GM23338 (cell line): ENCODE measurements at regions not wholly inside any gene's neighbourhood (a gene's known extent, or its start where the extent isn't known, plus 50 kb on each side); places are given as distances from the start of the nearest gene placed in this dataset.

Experiments used
- ATAC-seq: fragments of 200-7000 bp; cut with Tn5 transposase; 3 replicates; pipeline ENCODE4 v1.9.1; 2020
- DNase-seq: peaks from one replicate; pipeline ENCODE4 v3.0.0-alpha.2; 2015; ENCODE audit warnings: low spot score
- H2AFZ ChIP-seq: fragments of 200-600 bp; sonication (generic); 2 replicates; pipeline ENCODE4 v1.8.0; 2016; ENCODE audit warnings: antibody characterized with exemption, mild to moderate bottlenecking, moderate library complexity
- H3F3A ChIP-seq: fragments of 200-600 bp; sonication (generic); replicated peaks from 2 replicates; pipeline ENCODE4 v1.8.0; 2017; ENCODE audit warnings: antibody characterized with exemption, mixed run types, low read depth
- H3K27ac ChIP-seq: fragments of 200-600 bp; sonication (generic); 2 replicates; pipeline ENCODE4 v1.6.1; 2016; ENCODE audit warnings: low read depth
- H3K27me3 ChIP-seq: fragments of 200-600 bp; sonication (generic); 2 replicates; pipeline ENCODE4 v1.8.0; 2016; ENCODE audit warnings: mild to moderate bottlenecking, mixed run types, moderate library complexity; ENCODE audit not compliant: insufficient read depth
- H3K36me3 ChIP-seq: fragments of 200-600 bp; sonication (generic); 2 replicates; pipeline ENCODE4 v1.8.0; 2016; ENCODE audit warnings: mild to moderate bottlenecking; ENCODE audit not compliant: insufficient read depth
- H3K4me1 ChIP-seq: fragments of 200-600 bp; sonication (generic); 2 replicates; pipeline ENCODE4 v1.8.0; 2016; ENCODE audit warnings: mild to moderate bottlenecking, moderate library complexity; ENCODE audit not compliant: insufficient read depth
- H3K4me2 ChIP-seq: fragments of 200-600 bp; sonication (generic); 2 replicates; pipeline ENCODE4 v1.7.1; 2017; ENCODE audit warnings: mixed run types
- H3K4me3 ChIP-seq: fragments of 200-600 bp; sonication (generic); 2 replicates; pipeline ENCODE4 v1.6.1; 2016; ENCODE audit warnings: mixed run types
- H3K79me2 ChIP-seq: fragments of 200-600 bp; sonication (generic); replicated peaks from 2 replicates; pipeline ENCODE4 v1.8.0; 2017; ENCODE audit warnings: mild to moderate bottlenecking; ENCODE audit not compliant: insufficient read depth
- H3K9me2 ChIP-seq: fragments of 200-600 bp; sonication (generic); 2 replicates; pipeline ENCODE4 v1.8.0; 2017; ENCODE audit not compliant: insufficient read depth
- H4K20me1 ChIP-seq: fragments of 200-600 bp; sonication (generic); replicated peaks from 2 replicates; pipeline ENCODE4 v1.8.0; 2017; ENCODE audit warnings: mild to moderate bottlenecking; ENCODE audit not compliant: insufficient read depth
- H3K27ac Mint-ChIP-seq: 2 replicates; pipeline ENCODE4 v1.8.0; 2020; ENCODE audit warnings: inconsistent platforms, mild to moderate bottlenecking, moderate library complexity, mixed read lengths
- H3K27me3 Mint-ChIP-seq: 3 replicates; pipeline ENCODE4 v1.8.0; 2022; ENCODE audit warnings: low read depth, mild to moderate bottlenecking, moderate library complexity, mixed read lengths, inconsistent platforms; ENCODE audit not compliant: insufficient read depth, poor library complexity
- H3K36me3 Mint-ChIP-seq: 3 replicates; pipeline ENCODE4 v1.8.0; 2021; ENCODE audit warnings: low read depth, mild to moderate bottlenecking, inconsistent platforms, moderate library complexity, mixed read lengths
- H3K4me1 Mint-ChIP-seq: 3 replicates; pipeline ENCODE4 v1.8.0; 2020; ENCODE audit warnings: mild to moderate bottlenecking, inconsistent platforms, mixed read lengths
- H3K4me3 Mint-ChIP-seq: 3 replicates; pipeline ENCODE4 v1.8.0; 2021; ENCODE audit warnings: moderate library complexity, mild to moderate bottlenecking, inconsistent platforms, mixed read lengths
- H3K9me3 Mint-ChIP-seq: 3 replicates; pipeline ENCODE4 v1.8.0; 2020; ENCODE audit warnings: moderate library complexity, mild to moderate bottlenecking, inconsistent platforms, mixed read lengths
- CREB1 ChIP-seq: fragments of 250-450 bp; sonication (Bioruptor Pico); IDR thresholded peaks from 2 replicates; pipeline ENCODE4 v1.5.0; 2020; ENCODE audit warnings: low read depth, mild to moderate bottlenecking, moderate library complexity
- CTCF ChIP-seq, 2 experiments: fragments of 200-600 bp in 1 of 2; sonication (generic) in 1 of 2; conservative IDR thresholded peaks; 2 replicates each; pipeline versions ENCODE4 v1.5.1 to v1.6.1; 2016 to 2017; ENCODE audit warnings: antibody characterized with exemption in 2 of 2, low read depth in 2 of 2, mild to moderate bottlenecking in 2 of 2, moderate library complexity in 1 of 2
- EZH2 ChIP-seq: fragments of 200-600 bp; sonication (generic); IDR thresholded peaks from one replicate; pipeline ENCODE4 v1.8.0; 2017; ENCODE audit warnings: antibody characterized with exemption, mild to moderate bottlenecking, low read depth; ENCODE audit not compliant: unreplicated experiment
- EZH2phosphoT487 ChIP-seq: fragments of 200-600 bp; sonication (generic); IDR thresholded peaks from one replicate; pipeline ENCODE4 v1.8.1; 2018; ENCODE audit warnings: antibody characterized with exemption; ENCODE audit not compliant: unreplicated experiment
- JUNB ChIP-seq: IDR thresholded peaks from one replicate; pipeline ENCODE4 v1.6.1; 2016; ENCODE audit warnings: antibody characterized with exemption; ENCODE audit not compliant: unreplicated experiment
- POLR2AphosphoS5 ChIP-seq: IDR thresholded peaks from 2 replicates; pipeline ENCODE4 v1.6.1; 2016; ENCODE audit warnings: antibody characterized with exemption, low read depth
- STAT1 ChIP-seq: IDR thresholded peaks from one replicate; pipeline ENCODE4 v1.6.1; 2016; ENCODE audit warnings: antibody characterized with exemption; ENCODE audit not compliant: unreplicated experiment
- ZNF114 ChIP-seq: fragments of 250-450 bp; sonication (Bioruptor Pico); IDR thresholded peaks from 2 replicates; pipeline ENCODE4 v1.5.0; 2020; ENCODE audit warnings: mild to moderate bottlenecking, moderate library complexity
- ZNF462 ChIP-seq: fragments of 250-450 bp; sonication (Bioruptor Pico); IDR thresholded peaks from 2 replicates; pipeline ENCODE4 v1.5.0; 2020; ENCODE audit warnings: mild to moderate bottlenecking, moderate library complexity
- TF ChIP-seq, protein P1 (sequence below): IDR thresholded peaks from one replicate; pipeline ENCODE4 v1.6.1; 2018; ENCODE audit warnings: antibody characterized with exemption; ENCODE audit not compliant: unreplicated experiment

DNA sequence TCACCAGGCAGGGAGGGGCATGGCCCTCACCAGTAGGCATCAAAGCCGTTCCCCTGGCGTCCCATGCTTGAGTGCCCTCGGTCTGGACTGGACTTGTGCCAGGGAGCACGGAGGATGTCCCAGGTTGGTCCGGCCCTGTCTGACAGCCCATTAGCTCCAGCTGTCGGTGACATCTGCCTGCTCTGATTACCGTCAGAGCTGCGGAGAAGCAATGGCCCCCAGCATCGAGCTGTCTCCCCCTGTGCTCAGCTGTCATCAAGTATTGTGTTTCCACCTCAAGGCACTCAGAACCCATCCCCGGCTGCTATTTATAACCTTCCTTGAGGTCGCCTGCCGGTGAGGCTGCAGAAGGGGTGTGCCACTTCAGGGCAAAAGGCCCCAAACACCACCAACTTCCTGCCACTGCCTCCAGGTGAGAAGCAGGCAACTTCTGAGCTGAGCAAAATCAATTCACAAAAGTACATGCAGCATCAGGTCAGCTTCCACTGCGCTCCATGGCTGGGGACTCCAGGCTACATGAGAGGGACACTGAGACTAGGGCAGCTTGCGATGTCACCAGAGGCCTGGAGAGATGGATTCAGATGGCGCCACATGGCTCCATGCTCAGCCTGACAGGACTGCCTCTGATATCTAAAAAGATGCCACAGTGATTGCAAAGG, 142.7 kb downstream of the C5orf15 start:
- Histone ChIP-seq H3K4me3 (no peak overlapping the region), H3K36me3 (no peaks in the 10 kb centered on the region), H3K4me1 (no peaks in the 10 kb centered on the region), H2AFZ (no peak overlapping the region), H3K9me2 (no peaks in the 10 kb centered on the region), H3K79me2 (no peaks in the 10 kb centered on the region), H3K27ac (no peak overlapping the region), H4K20me1 (no peaks in the 10 kb centered on the region), H3K4me2 (no peak overlapping the region), H3K27me3 (no peaks in the 10 kb centered on the region), H3F3A (no peaks in the 10 kb centered on the region)
- ATAC-seq (no peak), DNase-seq (no peak)
- Mint-ChIP-seq H3K27ac (no peak overlapping the region), H3K4me1 (no peaks in the 10 kb centered on the region), H3K27me3 (peaks cover 6% of the 10 kb centered on the region), H3K9me3 (no peaks in the 10 kb centered on the region), H3K36me3 (no peaks in the 10 kb centered on the region), H3K4me3 (no peak overlapping the region)
- TF ChIP-seq EZH2phosphoT487 (no peak), ZNF462 (CRISPR knock-in tag) (no peak)

GRCh38 chr5:133824661-133825254, 143.7 kb downstream of the C5orf15 start:
- ATAC-seq (no peak), DNase-seq (no peak)
- Histone ChIP-seq H4K20me1 (no peaks in the 10 kb centered on the region), H3K4me2 (no peak overlapping the region), H3K4me1 (no peaks in the 10 kb centered on the region), H3K27ac (no peak overlapping the region), H3K9me2 (no peaks in the 10 kb centered on the region), H3K36me3 (no peaks in the 10 kb centered on the region), H3K4me3 (no peak overlapping the region), H3F3A (no peaks in the 10 kb centered on the region), H2AFZ (no peak overlapping the region), H3K79me2 (no peaks in the 10 kb centered on the region), H3K27me3 (no peaks in the 10 kb centered on the region)
- Mint-ChIP-seq H3K27me3 (peaks cover 6% of the 10 kb centered on the region), H3K36me3 (no peaks in the 10 kb centered on the region), H3K9me3 (no peaks in the 10 kb centered on the region), H3K4me3 (no peak overlapping the region), H3K4me1 (peaks cover 2% of the 10 kb centered on the region; the same call in 1 of the 3 replicates), H3K27ac (no peak overlapping the region)
- TF ChIP-seq STAT1 (no peak), ZNF114 (CRISPR knock-in tag) (no peak), EZH2phosphoT487 (no peak), JUNB (no peak), POLR2AphosphoS5 (no peak), EZH2 (no peak), CTCF (conservative IDR thresholded peaks at IDR 0.05; ENCODE audit: low read depth in 2 of 2) (no peak), CREB1 (CRISPR knock-in tag) (no peak)
- TF ChIP-seq, protein P1, sequence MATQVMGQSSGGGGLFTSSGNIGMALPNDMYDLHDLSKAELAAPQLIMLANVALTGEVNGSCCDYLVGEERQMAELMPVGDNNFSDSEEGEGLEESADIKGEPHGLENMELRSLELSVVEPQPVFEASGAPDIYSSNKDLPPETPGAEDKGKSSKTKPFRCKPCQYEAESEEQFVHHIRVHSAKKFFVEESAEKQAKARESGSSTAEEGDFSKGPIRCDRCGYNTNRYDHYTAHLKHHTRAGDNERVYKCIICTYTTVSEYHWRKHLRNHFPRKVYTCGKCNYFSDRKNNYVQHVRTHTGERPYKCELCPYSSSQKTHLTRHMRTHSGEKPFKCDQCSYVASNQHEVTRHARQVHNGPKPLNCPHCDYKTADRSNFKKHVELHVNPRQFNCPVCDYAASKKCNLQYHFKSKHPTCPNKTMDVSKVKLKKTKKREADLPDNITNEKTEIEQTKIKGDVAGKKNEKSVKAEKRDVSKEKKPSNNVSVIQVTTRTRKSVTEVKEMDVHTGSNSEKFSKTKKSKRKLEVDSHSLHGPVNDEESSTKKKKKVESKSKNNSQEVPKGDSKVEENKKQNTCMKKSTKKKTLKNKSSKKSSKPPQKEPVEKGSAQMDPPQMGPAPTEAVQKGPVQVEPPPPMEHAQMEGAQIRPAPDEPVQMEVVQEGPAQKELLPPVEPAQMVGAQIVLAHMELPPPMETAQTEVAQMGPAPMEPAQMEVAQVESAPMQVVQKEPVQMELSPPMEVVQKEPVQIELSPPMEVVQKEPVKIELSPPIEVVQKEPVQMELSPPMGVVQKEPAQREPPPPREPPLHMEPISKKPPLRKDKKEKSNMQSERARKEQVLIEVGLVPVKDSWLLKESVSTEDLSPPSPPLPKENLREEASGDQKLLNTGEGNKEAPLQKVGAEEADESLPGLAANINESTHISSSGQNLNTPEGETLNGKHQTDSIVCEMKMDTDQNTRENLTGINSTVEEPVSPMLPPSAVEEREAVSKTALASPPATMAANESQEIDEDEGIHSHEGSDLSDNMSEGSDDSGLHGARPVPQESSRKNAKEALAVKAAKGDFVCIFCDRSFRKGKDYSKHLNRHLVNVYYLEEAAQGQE = no peak
